HG03520 (cell line): ENCODE measurements at regions not wholly inside any gene's neighbourhood (a gene's known extent, or its start where the extent isn't known, plus 50 kb on each side); places are given as distances from the start of the nearest gene placed in this dataset.
A peak's percentile ranks its signal among the peaks of the same experiment; 100 is the strongest.

Experiments
- ATAC-seq: cut with Tn5 transposase; IDR thresholded peaks from one replicate; pipeline ENCODE4 v1.9.1; 2021; ENCODE audit warnings: mild to moderate bottlenecking, moderate library complexity; ENCODE audit not compliant: unreplicated experiment

DNA sequence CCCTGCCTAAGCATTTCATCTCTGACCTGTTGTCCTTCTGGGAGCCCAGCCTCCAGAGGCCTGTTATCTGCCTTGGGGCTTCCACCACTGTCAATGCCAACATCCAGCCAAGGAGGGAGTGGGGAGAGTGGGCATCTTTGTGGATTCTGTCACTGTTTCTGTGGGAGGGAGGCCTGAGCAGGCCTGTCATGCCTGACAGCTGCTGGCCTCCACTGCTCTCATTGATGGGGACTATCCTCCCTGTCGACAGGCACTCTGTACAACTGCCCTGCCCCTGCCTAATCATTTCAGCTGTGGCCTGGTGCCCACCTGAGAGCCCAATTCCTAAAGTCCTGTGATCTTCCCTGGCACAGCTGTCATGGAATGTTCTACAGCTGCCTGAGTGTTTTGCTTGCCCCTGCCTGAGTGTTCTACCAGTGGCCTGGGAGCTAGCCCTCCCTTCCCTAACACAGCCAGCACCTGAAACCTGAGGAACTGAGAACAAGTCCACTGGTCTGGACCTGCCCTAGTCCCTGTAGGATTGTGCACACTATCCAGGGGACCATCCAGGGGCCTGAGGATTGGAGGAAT is 145.3 kb downstream of the FAM83B start:
- no peak for ATAC-seq

DNA sequence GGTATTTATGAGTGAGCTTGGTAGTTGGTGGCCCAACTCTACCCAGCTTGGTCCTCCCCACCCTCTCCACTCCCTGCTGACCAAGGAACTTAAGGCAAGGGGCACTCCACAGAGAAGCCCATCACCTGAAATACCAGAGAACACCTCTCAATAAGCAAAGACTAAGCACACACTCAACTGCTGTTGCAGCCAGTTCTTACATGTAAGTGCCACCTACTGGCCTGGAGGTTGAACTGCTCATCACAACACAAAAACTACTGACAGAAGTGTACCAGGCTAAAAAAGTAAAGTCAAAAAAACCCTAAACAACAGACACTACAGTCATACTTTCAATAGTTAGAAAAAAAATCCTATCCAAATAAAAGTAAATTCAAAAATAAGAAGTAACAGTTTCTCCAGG is 146.2 kb downstream of the FAM83B start:
- no peak for ATAC-seq

DNA sequence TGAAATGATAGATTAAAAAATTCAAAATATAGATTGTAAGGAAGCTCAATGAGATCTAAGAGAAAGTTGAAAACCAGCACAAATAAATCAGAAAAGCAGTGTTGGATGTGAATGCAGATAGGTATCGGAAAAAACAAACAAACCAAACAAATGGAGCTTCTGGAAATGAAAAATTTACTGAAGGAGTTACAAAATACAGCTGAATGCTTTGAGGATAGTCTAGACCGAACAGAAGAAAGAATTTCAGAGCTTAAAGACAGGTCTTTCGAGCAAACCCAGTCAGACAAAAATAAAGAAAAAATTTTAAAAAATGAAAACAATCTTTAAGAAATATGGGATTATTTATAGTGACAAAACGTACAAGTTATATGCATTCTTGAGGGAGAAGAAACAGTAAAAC is 146.7 kb downstream of the FAM83B start:
- no peak for ATAC-seq

DNA sequence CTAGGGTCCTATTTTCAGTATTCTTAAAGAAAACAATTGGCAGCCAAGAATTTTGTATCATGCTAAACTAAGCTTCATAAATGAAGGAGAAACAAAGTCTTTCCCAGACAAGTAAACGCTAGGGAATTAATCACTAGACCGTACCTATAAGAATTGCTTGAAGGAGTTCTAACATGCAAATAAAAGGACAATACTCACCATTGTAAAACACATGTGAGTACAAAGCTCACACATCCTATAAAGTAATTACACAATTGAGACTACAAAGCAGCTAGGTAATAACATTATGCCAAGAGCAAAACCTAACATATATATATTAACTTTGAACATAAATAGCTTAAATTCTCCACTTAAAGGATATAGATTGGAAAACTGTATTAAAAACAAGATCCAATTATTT is 147.4 kb downstream of the FAM83B start:
- no peak for ATAC-seq

DNA sequence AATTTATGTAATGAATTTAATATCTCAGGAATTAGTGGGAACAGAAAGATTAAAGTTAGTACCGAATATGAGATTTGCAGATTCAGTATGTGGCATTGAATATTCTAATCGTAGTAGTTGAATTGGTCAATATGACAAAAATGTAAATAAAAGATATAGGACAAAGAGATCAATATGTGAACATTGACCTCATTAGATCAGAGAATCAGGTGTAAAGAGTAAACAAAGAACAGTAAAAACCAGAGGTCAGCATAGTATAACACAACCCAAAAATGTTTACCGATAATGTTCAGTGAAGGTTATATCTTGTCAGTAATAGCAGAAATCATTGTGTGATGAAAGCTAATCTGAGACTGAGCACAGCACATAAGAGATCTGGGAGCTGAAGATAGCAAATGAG is 152.0 kb downstream of the FAM83B start:
- ATAC-seq, result no peak

DNA sequence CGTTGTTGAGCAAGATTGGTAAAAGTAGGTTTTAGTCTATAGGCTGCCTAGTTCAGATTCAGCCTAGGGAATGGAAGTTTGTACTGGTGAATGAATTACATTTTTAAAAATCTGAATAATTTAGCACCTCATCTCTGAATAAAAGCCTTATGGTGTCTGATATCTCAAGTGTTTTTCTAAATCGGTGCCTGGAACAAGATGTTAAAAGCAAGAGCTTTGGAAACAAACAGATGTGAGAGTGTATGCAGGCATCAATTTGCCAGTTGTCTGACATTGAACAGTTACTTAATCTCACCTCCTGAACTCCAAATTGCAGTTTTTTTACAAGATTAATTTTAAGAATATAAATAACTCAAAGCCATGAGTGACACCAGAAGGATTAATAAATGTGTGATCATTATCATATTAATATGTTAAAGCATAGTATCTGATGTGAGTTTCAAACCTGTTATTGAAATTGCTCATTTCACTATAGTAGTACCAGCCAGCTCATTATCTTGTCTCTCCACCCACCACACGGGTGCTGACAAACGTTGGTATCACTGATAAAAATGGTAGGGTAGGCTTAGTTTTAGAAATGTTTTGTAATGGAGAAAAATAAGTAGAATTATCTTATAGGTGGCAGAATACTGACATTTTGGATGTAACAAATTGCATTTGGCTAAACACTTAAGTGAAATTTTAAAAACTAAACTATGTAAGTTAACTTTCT is 157.3 kb downstream of the FAM83B start:
- ATAC-seq, result no peak

DNA sequence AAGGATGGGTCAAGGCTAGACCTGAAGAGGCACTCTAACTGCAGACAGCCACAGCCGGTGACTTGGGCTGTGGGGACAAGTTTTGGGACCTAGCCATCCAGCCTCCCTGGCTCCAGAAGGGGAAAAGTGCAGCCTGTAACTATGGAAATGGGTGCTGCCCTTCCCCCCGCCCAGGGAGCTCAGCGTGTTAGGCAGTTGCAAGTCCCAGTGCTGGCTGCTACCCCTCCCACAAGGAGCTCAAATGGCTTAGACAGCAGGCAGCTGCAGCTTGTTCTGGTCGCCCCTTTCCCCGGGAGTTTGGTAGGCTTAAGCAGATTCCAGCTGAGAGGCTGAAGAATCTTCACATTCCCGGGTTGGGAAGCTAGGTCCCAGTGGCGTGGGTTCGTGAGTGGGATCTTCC is 162.6 kb downstream of the FAM83B start:
- no peak for ATAC-seq

DNA sequence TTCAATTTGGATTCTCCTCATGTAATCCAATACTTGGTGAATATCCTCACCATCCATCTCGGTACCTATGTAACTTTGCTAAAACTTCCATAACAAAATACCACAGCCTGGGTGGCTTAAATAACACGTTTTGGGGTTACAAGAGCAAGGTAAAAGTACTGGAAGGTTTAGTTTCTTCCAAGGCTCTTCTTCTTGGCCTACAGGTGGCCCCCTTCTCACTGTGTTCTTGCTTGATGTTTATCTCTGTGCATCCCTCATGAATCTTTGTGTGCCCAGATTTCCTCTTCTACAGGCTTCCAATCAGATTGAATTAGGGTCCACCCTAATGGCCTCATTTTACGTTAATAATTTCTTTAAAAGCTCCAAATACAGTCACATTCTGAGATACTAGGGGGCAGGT is 163.3 kb upstream of the HCRTR2 start:
- no peak for ATAC-seq

DNA sequence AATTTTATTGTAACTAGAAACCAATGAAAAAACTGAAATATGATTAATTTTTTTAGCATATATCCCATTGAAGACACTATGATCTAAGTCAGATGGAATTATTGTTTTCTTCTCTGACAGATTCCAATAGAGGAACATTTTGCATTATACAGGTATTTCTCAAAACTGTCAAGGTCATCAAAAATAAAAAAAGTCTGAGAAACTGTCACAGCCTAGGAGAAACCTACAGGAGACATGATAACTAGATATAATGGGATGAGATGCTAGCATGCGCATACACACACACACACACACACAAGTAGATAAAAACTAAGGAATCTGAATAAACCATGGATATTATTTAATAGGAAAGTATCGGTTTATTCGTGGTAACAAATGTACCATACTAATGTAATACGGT is 161.9 kb upstream of the HCRTR2 start:
- ATAC-seq, result no peak

DNA sequence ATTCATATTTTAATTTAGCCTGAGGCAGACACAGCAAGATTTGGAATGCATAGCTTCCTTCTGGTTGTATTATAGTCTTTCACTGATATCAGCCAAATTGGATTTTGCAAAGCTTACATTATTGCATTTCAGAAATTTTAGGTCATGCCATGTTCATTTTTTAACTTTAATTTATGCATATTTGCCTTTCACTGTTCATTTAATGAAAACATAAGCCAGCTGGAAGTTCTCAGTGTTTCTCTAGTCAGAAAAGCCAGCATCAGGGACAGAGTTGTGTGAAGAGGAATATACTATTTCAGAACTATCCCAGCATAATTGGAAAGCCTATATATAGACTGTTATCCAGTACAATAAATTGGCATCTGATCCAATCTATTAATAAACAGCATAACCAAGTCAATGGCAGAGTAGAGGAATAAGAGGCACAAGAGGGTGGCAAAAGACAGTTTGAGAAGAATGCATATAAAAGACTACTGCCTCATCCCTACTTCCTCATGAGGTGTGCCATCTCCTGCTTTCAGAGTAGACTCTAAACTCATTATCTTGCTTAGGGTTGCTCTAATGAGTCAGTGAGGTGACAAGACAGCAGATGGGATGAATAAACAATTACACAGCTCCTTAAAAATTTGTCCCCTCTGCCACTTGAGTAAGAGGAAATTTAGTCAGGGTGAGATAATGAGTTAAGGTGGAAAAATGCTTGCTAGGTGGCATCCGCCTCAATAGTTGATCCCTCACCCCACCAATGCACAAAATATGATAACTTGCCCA is 159.8 kb upstream of the HCRTR2 start:
- ATAC-seq, result no peak

DNA sequence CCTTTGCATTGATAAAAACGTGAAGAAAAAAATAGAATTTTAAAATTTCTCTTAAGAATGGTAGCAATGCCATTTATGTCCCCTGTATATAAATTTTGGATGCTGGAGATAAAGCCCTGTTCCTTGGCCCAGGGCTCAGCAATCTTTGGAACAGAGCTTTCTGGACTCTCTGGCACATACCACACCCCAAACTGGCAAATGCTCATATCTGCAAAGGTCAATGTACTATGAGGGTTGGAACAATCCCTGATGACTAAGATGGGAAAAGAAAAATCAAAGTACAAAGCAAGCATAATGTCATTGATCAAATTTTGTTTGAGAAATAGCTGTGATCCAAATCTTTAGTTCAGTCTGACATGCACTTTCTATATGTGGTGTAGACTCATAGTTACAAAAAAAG is 158.1 kb upstream of the HCRTR2 start:
- no peak for ATAC-seq

DNA sequence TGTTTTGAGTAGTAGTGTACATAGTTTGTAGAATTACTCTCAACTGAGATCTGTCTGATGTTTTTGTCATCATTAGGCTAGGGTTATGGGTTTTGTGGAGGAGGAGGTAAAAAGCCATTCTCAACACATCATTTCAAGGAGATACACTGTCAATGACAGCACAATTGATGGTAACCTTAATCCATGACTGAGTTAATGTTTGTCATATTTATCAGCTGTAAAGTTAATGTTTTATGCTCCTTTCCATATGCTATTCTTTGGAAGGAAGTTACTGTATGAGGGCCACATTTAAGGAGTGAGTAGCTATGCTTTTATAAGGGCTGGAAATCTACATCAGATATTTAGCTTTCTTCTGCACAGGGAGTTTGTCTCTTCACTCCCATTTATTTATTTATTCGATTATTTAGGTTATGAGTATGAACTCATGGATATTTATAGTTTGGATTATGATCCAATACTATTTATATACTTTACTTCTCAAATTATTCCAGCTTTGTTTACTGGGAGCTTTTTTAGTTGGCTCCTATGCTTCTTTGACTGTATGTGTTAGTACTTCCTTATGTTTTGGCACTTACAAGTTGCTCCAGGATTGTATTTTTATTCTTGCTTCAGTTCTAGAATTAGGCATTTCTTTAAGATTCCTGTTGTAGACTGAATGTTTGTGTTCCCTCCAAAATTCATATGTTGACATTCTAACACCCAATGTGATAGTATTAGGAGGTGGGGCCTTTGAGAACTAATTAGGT is 156.6 kb upstream of the HCRTR2 start:
- ATAC-seq, result no peak

DNA sequence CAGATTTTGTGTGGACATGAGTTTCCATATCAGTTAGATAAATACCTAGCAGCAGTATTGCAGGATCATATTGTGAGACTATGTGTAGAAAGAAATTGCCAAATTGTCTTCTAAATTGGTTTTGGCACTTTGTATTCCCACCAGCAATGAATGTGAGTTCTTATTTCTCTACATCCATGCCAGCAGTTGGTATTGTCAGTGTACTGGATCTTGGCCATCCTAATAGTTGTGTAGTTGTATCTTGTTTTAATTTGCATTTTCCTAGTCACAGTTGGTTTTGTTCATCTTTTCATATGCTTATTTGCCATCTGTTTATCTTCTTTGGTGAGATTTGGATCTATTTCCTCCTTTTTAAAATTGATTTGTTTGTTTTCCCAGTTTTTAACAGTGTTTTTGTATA is 154.7 kb upstream of the HCRTR2 start:
- ATAC-seq, result no peak

DNA sequence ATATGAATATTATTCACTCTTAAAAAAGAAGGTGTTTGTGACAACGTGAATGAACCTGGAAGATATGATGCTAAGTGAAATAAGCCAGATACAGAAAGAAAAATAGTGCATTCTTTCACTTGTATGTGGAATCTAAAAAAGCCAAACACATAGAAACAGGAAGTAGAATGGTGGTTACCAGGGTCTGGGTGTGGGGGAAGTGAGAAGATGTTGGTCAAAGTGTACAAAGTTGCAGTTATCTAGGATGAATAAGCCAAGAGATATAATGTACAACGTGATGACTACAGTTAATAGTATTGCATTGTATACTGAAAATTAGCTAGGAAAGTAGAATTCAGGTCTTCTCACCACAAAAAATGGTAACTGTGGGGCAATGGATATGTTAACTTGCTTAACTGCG is 151.1 kb upstream of the HCRTR2 start:
- ATAC-seq, result peak; percentile 85

DNA sequence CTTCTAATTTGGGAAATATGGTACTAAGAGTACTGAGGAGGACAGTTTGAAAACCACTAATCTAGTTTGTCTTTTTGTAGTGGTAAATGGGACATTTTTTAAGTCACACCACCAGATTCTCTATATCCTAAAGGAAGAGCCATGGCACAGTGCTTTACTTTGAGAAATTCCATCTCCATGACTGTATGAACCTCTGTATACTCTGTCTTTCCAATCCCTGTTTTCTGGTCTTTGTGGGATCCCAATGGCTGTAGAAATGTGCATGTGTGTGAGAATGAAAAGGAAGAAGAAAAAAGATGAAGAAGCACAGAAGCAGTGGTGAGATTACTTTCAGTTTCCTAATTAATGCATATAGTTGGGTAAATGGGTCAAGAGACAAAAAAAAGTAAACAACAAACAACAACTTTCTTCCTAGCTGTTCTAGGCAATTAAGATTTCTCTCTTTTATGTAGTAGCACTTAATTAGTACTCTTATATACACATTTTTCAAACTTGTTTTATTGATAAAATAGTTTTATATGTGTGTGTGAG is 141.2 kb upstream of the HCRTR2 start:
- ATAC-seq, result no peak

DNA sequence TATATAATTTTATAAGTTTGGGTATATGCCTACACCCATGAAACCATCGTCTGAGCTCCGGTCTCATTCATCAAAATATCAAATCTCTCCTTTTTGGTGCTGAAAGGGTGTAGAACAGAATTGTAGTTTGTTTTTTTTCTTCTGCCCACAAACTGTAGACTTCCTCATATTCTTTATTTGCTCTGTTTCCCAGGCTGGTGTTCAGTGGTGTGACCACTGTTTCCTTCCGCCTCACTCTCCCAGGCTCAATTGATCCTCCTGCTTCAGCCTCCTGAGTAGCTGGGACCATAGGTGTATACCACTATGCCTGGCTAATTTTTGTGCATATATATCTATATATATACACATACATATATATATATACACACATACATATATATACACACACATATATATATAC is 139.6 kb upstream of the HCRTR2 start:
- no peak for ATAC-seq

DNA sequence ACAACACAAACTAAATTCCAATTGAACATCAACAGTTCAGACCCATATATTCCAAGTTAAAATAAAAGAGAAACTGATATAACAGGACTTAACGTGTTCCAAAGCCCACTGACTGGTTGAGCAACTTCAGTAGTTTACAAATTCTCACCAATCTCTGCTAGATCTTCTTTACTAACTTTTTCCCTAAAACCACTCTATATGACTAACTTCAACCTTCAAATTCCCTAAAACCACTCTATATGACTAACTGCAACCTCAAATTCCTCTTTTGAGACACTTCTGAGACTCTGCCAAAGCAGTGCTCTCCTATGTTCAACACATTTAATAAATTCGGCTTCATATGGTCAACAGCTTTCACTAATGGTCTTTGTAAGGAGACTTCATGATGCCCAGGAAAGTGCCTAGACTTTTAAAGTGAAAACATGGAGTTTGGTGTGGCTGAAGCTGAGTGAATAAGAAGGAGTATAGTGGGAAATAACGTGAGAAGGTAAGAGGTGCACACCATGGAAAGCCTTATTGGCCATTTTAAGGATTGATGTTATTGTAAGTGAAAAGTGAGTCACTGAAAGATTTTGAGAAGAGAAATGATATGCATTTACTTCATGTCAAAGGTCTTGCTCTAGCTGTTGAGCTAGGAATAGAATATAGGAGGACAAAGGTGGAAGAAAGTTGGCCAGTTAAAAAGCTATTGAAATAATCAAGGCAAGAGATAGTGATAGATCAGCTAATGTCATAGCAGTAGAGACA is 134.0 kb upstream of the HCRTR2 start:
- no peak for ATAC-seq

DNA sequence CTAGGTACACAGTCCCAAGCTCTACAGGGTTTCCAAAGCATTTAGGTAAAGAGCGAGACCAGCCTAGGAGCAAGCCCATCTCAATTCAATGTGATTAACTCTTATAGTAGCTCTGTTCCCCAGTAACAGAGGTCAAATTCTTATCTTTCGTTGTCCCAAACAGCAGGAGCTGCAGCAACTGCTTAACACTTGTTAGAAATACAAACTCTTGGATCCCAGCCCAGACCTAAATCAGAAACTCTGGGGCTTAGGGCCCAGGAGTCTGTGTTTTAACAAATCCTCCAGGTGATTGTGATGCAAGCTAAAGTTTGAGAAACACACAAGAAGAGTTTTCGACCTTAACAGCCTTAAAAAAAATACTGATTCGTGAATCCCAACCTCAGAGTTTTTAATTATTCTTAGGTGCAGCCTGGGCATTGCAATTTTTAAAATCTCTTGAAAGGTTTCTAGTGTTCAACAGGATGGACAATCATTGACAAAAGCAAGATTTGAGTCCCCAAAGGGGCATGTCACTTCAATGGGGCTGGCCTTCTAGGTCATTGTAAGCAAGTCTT is 127.4 kb upstream of the HCRTR2 start:
- no peak for ATAC-seq

DNA sequence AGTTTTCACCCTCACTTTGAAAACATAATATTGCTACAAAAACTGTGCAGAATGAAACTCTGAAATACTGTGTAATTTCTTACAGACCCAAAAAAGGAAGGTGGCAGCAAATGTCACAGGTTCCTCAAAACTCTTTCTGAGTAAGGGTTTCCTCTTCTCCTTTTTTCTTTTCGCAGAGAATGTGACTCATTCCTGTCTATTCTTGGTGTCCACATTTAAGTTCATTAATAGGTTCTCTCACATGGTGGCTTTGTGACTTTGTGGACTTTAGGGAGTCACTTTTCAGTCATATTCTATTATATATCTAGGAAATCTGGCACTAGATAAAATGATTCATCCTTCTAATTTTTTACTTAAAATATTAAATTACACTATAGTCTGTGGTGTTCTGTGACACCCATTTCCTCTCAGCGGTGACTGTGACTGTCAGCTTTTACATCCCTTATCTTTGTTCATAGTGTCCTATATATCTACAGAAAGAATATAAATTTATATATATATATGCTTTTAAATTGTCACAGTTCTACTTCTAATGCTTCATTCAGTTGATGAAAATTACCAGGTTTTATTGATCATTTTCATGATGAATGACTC is 126.8 kb upstream of the HCRTR2 start:
- ATAC-seq, result peak; percentile 58

DNA sequence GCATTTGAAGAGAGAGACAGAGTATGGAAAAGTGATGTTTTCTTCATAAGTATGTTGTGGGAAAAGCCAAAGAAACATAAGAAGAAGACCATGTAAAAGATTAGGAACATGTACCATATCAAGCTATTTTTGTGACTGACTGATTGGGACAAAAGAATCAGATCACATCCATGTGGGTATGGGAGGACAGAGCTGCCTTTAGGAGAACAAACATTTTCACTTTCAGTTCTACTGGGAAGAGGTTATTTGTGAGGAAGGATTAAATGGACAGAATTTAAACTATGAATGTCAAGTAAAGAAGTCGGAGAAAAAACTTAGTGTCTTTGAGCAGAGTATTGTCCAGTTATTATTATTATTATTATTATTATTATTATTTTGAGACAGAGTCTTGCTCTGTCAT is 124.4 kb upstream of the HCRTR2 start:
- ATAC-seq, result no peak
